Common myeloid progenitor, CD34-positive (primary cell): ENCODE measurements at regions not wholly inside any gene's neighbourhood (a gene's known extent, or its start where the extent isn't known, plus 50 kb on each side); places are given as distances from the start of the nearest gene placed in this dataset.

Experiments used
- CTCF ChIA-PET: fragments of 350-600 bp; sonication (Branson Sonifier 250); formaldehyde crosslinking; loops from one replicate; lab custom pipeline; 2021; ENCODE audit warnings: antibody characterized with exemption; lab: Charles Lee
- POLR2A ChIA-PET: fragments of 350-600 bp; sonication (Branson Sonifier 250); formaldehyde crosslinking; loops from one replicate; lab custom pipeline; 2021; ENCODE audit warnings: antibody characterized with exemption; lab: Charles Lee
- DNase-seq, 3 donors: peaks; one replicate each; pipeline versions ENCODE4 v3.0.0 to v3.0.0-alpha.2; 2013
- H3K27ac ChIP-seq, 2 experiments: 1 replicate in 1 of 2; 2 replicates in 1 of 2; pipeline ENCODE4 v1.7.0; 2013; ENCODE audit warnings: inconsistent platforms in 2 of 2, low read length in 2 of 2, mild to moderate bottlenecking in 2 of 2, low read depth in 1 of 2, moderate library complexity in 1 of 2; ENCODE audit not compliant: severe bottlenecking in 2 of 2, insufficient read depth in 1 of 2, poor library complexity in 1 of 2
- H3K27me3 ChIP-seq, 5 experiments: replicated peaks in 2 of 5; 1 replicate in 3 of 5; 2 replicates in 2 of 5; pipeline versions ENCODE4 v1.6.1 to v1.7.0; 2013; ENCODE audit warnings: low read length in 4 of 5, mild to moderate bottlenecking in 2 of 5, moderate library complexity in 2 of 5, inconsistent platforms in 1 of 5; ENCODE audit not compliant: insufficient read depth in 5 of 5, control insufficient read depth in 4 of 5
- H3K36me3 ChIP-seq, 4 experiments: 1 replicate in 2 of 4; 2 replicates in 2 of 4; pipeline versions ENCODE4 v1.6.1 to v1.7.0; 2013; ENCODE audit warnings: low read length in 3 of 4, control low read depth in 1 of 4, mild to moderate bottlenecking in 1 of 4; ENCODE audit not compliant: control insufficient read depth in 4 of 4, insufficient read depth in 4 of 4
- H3K4me1 ChIP-seq, 4 experiments: 1 replicate in 3 of 4; 2 replicates in 1 of 4; pipeline versions ENCODE4 v1.6.1 to v1.7.1; 2013; ENCODE audit warnings: low read length in 3 of 4, mild to moderate bottlenecking in 3 of 4, control low read depth in 1 of 4, inconsistent platforms in 1 of 4, moderate library complexity in 1 of 4; ENCODE audit not compliant: control insufficient read depth in 4 of 4, insufficient read depth in 4 of 4; ENCODE audit errors: control extremely low read depth in 1 of 4
- H3K4me3 ChIP-seq, 7 experiments: 1 replicate in 4 of 7; 2 replicates in 3 of 7; pipeline versions ENCODE4 v1.5.1 to v1.7.0; 2013; ENCODE audit warnings: mild to moderate bottlenecking in 7 of 7, low read length in 6 of 7, moderate library complexity in 6 of 7, inconsistent platforms in 2 of 7, low read depth in 2 of 7, control low read depth in 1 of 7; ENCODE audit not compliant: insufficient read depth in 4 of 7, control insufficient read depth in 1 of 7; ENCODE audit errors: extremely low read depth in 1 of 7
- H3K9me3 ChIP-seq, 5 experiments: 1 replicate in 4 of 5; 2 replicates in 1 of 5; pipeline versions ENCODE4 v1.6.1 to v1.7.1; 2013; ENCODE audit warnings: low read length in 4 of 5, mild to moderate bottlenecking in 2 of 5, inconsistent platforms in 1 of 5, low read depth in 1 of 5, moderate library complexity in 1 of 5; ENCODE audit not compliant: control insufficient read depth in 4 of 5, insufficient read depth in 2 of 5; ENCODE audit errors: control extremely low read depth in 1 of 5
- WGBS: methylation state at CpG from one replicate; pipeline ENCODE4 v1.1.5; 2013; ENCODE audit not compliant: insufficient coverage; 5-methylcytosine and 5-hydroxymethylcytosine counted together

GRCh38 chr4:8700531-8700930 lies 108.0 kb downstream of the CPZ start:
- DNase-seq, result no peak
- Histone ChIP-seq H3K27me3 (peaks cover 0 to 76% (median 3%) of the 10 kb centered on the region in 5 experiments), H3K9me3 (peaks cover 0 to 9% (median 0%) of the 10 kb centered on the region in 5 experiments), H3K4me1 (no peaks in the 10 kb centered on the region), H3K36me3 (no peaks in the 10 kb centered on the region), H3K4me3 (no peak overlapping the region), H3K27ac (no peak overlapping the region)
- CTCF ChIA-PET, result no interaction called here
- 63% methylated on average over 8 of the region's 17 CpGs for WGBS
- POLR2A ChIA-PET, result no interaction called here

GRCh38 chr4:8699479-8700145 lies 107.0 kb downstream of the CPZ start:
- Histone ChIP-seq H3K9me3 (peaks cover 0 to 9% (median 0%) of the 10 kb centered on the region in 5 experiments), H3K4me3 (no peak overlapping the region), H3K27ac (no peak overlapping the region), H3K36me3 (no peaks in the 10 kb centered on the region), H3K27me3 (peaks cover 0 to 77% (median 4%) of the 10 kb centered on the region in 5 experiments), H3K4me1 (no peaks in the 10 kb centered on the region)
- ChIA-PET CTCF (no interaction called here), POLR2A (no interaction called here)
- no peak for DNase-seq
- WGBS, result 86% methylated on average over 20 of the region's 24 CpGs

- CTCF ChIA-PET, result no interaction called here
- Histone ChIP-seq H3K27ac (no peak overlapping the region), H3K4me1 (no peaks in the 10 kb centered on the region), H3K27me3 (peaks cover 1 to 77% (median 6%) of the 10 kb centered on the region in 5 experiments), H3K9me3 (peaks cover 0 to 9% (median 0%) of the 10 kb centered on the region in 5 experiments), H3K36me3 (no peaks in the 10 kb centered on the region), H3K4me3 (no peak overlapping the region)
- POLR2A ChIA-PET, result no interaction called here
- no peak for DNase-seq
- 90% methylated on average over 4 of the region's 4 CpGs for WGBS
Observed at GRCh38 chr4:8699063-8699385, 106.5 kb downstream of the CPZ start.

GRCh38 chr4:8698341-8699062 lies 105.9 kb downstream of the CPZ start:
- ChIA-PET POLR2A (no interaction called here), CTCF (no interaction called here)
- Histone ChIP-seq H3K4me3 (no peak overlapping the region), H3K9me3 (peaks cover 0 to 9% (median 0%) of the 10 kb centered on the region in 5 experiments), H3K27me3 (peaks cover 3 to 75% (median 6%) of the 10 kb centered on the region in 5 experiments), H3K4me1 (no peaks in the 10 kb centered on the region), H3K27ac (no peak overlapping the region), H3K36me3 (no peaks in the 10 kb centered on the region)
- no peak for DNase-seq
- 97% methylated on average over 16 of the region's 20 CpGs for WGBS

- H3K27ac ChIP-seq, result no peak overlapping the region
- CTCF ChIA-PET, result no interaction called here
- POLR2A ChIA-PET, result no interaction called here
- no peak for DNase-seq
- no peaks in the 10 kb centered on the region for H3K36me3 ChIP-seq
- H3K27me3 ChIP-seq, result peaks cover 3 to 69% (median 6%) of the 10 kb centered on the region in 5 experiments
- no peak overlapping the region for H3K4me3 ChIP-seq
- 97% methylated on average over 6 of the region's 7 CpGs for WGBS
- no peaks in the 10 kb centered on the region for H3K4me1 ChIP-seq
- H3K9me3 ChIP-seq, result peaks cover 0 to 9% (median 0%) of the 10 kb centered on the region in 5 experiments
Observed at GRCh38 chr4:8697826-8698225, 105.3 kb downstream of the CPZ start.

GRCh38 chr4:8696369-8697127 lies 104.0 kb downstream of the CPZ start:
- 91% methylated on average over 9 of the region's 10 CpGs for WGBS
- no peak overlapping the region for H3K4me3 ChIP-seq
- H3K36me3 ChIP-seq, result no peaks in the 10 kb centered on the region
- CTCF ChIA-PET, result interaction anchor here (1.8 kb wide), 1 partner anchor 9 kb away, joined by 5 read pairs; no protein-coding TSS in a partner anchor
- POLR2A ChIA-PET, result no interaction called here
- H3K27me3 ChIP-seq, result peaks cover 3 to 63% (median 9%) of the 10 kb centered on the region in 5 experiments
- H3K9me3 ChIP-seq, result peaks cover 0 to 9% (median 0%) of the 10 kb centered on the region in 5 experiments
- no peaks in the 10 kb centered on the region for H3K4me1 ChIP-seq
- no peak overlapping the region for H3K27ac ChIP-seq
- DNase-seq, result no peak
